ENCODE measurements at regions not wholly inside any gene's neighbourhood (a gene's known extent, or its start where the extent isn't known, plus 50 kb on each side); places are given as distances from the start of the nearest gene placed in this dataset.
"Not testable (repeated sequence)": the region's sequence is repeated elsewhere in the genome, so short reads cannot be mapped to it uniquely, and the experiment has no call there.

DNA sequence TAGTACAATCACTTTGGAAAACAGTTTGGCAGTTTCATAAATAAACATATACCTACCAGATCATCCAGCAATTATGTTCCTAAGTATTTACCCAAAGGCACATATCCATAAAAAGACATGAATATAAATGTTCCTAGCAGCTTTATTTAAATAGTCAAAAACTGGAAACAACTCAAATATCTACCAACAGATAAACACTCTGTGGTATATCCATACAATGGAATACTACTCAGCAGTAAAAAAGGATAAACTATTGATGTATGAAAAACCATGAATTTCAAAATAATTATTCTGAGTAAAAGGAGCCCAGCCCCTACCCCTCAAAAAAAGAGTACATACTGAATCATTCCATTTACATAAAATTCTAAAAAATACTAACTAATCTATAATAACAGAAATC is 232.7 kb upstream of the SLC30A5 start:
- no peak for DNase-seq (ENCODE audit: low read depth)
- TF ChIP-seq, protein P1, sequence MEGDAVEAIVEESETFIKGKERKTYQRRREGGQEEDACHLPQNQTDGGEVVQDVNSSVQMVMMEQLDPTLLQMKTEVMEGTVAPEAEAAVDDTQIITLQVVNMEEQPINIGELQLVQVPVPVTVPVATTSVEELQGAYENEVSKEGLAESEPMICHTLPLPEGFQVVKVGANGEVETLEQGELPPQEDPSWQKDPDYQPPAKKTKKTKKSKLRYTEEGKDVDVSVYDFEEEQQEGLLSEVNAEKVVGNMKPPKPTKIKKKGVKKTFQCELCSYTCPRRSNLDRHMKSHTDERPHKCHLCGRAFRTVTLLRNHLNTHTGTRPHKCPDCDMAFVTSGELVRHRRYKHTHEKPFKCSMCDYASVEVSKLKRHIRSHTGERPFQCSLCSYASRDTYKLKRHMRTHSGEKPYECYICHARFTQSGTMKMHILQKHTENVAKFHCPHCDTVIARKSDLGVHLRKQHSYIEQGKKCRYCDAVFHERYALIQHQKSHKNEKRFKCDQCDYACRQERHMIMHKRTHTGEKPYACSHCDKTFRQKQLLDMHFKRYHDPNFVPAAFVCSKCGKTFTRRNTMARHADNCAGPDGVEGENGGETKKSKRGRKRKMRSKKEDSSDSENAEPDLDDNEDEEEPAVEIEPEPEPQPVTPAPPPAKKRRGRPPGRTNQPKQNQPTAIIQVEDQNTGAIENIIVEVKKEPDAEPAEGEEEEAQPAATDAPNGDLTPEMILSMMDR (IDR thresholded peaks at IDR 0.05; ENCODE audit: insufficient read depth, low read depth, low read length): no peak
- POLR2A ChIA-PET: no interaction called here
- CTCF ChIA-PET: no interaction called here
- no peaks in the 10 kb centered on the region for H3K36me3 ChIP-seq (ENCODE audit: control insufficient read depth, insufficient read depth, low read length)
- no peak overlapping the region for H3K4me3 ChIP-seq (ENCODE audit: low read depth, low read length)
- no peaks in the 10 kb centered on the region for H3K27me3 ChIP-seq (ENCODE audit: control insufficient read depth, insufficient read depth, low read length)

DNA sequence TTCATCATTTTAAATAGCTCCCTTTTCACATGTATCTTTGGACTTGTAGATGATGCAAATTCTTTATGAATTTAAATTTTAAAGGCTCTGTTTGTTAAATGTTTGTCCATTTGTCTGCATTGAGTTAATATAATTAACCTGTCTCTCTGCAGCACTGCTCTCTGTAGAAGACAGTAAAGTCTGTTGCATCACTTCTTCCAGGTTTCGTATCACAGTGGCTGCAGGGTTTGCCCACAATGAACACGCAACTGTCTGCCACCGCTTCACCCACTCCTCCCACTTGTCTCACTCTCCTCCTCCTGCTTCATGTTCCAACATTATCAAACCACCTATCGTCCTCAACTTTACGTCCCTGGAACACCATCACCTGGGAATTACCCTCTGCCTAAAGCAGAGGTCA is 231.3 kb upstream of the SLC30A5 start:
- Histone ChIP-seq H3K27me3 (ENCODE audit: control insufficient read depth, insufficient read depth, low read length) (no peaks in the 10 kb centered on the region), H3K36me3 (ENCODE audit: control insufficient read depth, insufficient read depth, low read length) (no peaks in the 10 kb centered on the region), H3K4me3 (ENCODE audit: low read depth, low read length) (no peak overlapping the region)
- TF ChIP-seq, protein P1 (IDR thresholded peaks at IDR 0.05; ENCODE audit: insufficient read depth, low read depth, low read length): no peak
- CTCF ChIA-PET: no interaction called here
- DNase-seq (ENCODE audit: low read depth): no peak
- POLR2A ChIA-PET: no interaction called here

DNA sequence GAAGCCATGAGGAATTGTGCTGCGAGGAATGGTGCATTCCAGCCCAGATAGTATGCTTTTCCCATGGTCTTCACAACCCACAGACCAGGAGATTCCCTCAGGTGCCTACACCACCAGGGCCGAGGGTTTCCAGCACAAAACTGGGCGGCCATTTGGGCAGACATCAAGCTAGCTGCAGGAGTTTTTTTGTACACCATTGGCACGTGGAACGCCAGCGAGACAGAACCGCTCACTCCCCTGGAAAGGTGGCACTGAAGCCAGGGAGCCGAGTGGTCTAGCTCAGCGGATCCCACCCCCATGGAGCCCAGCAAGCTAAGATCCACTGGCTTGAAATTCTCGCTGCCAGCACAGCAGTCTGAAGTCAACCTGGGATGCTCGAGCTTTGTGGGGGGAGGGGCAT is 228.6 kb upstream of the SLC30A5 start:
- CTCF ChIA-PET; POLR2A ChIA-PET; H3K36me3 ChIP-seq (ENCODE audit: control insufficient read depth, insufficient read depth, low read length); DNase-seq (ENCODE audit: low read depth); H3K27me3 ChIP-seq (ENCODE audit: control insufficient read depth, insufficient read depth, low read length); H3K4me3 ChIP-seq (ENCODE audit: low read depth, low read length): not testable (repeated sequence)

DNA sequence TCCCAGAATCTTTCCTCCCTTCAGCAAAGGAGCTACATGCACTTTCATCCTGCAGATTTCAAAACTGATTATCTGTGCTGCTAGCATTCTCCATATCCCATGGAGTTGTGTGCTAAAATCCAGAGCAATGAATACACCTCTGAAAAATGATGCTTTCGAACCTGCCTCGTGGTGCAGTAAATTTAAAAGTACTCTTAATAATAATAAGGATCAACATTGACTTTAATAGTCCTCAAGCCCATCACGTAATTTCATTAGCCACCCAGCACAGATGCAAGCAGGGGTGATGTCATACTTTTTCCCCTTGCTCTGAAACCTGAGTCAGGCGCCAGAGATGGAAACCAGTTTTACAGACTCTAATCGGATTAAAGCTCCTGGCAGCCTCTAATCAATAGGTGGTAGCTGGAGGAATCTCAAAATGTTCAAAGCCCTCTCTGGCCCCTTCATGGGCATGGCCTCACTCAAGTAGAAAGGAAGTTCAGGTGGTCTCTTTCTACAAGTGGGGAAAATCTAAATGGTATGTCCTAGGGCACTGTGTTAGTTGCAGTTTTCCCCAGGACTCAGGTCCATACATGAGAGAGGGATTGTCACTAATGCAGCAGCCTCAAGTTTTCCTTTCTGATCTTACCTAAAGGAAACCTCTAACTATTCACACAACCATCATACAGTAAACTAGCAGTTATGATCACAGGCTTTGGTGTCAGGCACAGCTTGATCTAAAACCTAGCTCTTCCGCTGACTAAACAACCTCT is 221.6 kb upstream of the SLC30A5 start:
- no peaks in the 10 kb centered on the region for H3K36me3 ChIP-seq (ENCODE audit: control insufficient read depth, insufficient read depth, low read length)
- POLR2A ChIA-PET: no interaction called here
- H3K27me3 ChIP-seq (ENCODE audit: control insufficient read depth, insufficient read depth, low read length): no peaks in the 10 kb centered on the region
- CTCF ChIA-PET: interaction anchor here (0.5 to 1.2 kb wide), 2 partner anchors 8 to 388 kb away, joined by 3 read pairs; no protein-coding TSS in a partner anchor
- DNase-seq (ENCODE audit: low read depth): no peak
- TF ChIP-seq, protein P1 (IDR thresholded peaks at IDR 0.05; ENCODE audit: insufficient read depth, low read depth, low read length): no peak
- H3K4me3 ChIP-seq (ENCODE audit: low read depth, low read length): no peak overlapping the region

DNA sequence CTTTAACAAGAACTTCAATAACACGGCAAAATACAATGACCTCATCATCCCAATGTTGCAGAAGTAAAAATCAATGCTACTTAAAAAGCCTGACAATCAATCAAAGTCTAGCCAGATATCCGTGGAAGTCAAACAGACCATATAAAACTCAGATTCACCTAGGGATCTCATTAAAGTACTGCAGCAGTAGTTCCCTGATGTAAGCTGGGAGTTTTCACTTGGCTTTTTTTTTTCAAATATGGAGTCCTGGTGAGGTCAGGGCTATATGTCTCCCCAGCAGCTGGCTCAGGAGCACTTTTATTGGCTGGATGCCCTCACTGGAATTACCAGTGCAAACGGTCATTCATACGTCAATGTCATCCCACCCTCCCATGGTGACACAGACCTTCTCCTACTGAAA is 220.6 kb upstream of the SLC30A5 start:
- CTCF ChIA-PET: no interaction called here
- POLR2A ChIA-PET: no interaction called here
- Histone ChIP-seq H3K36me3 (ENCODE audit: control insufficient read depth, insufficient read depth, low read length) (no peaks in the 10 kb centered on the region), H3K4me3 (ENCODE audit: low read depth, low read length) (no peak overlapping the region), H3K27me3 (ENCODE audit: control insufficient read depth, insufficient read depth, low read length) (no peaks in the 10 kb centered on the region)
- DNase-seq (ENCODE audit: low read depth): no peak
- TF ChIP-seq, protein P1 (IDR thresholded peaks at IDR 0.05; ENCODE audit: insufficient read depth, low read depth, low read length): no peak

DNA sequence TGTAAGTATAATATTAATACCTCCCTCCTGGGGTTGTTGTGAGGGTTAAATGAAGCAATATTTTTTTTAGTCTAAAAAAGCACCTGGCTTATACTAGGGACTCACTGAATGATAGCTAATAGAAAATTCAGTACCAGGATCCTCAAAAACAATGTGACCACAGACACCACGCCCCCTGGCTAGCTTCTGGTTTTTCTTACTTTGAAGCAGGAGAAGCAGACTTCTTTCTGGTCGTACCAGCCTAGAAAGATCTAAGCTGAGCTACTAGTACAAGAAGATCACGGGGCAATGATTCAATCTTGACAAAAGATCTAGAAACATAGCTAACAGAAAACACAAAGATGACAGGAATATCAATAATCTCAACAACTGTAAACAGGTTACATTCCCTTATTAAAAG is 218.5 kb upstream of the SLC30A5 start:
- TF ChIP-seq, protein P1 (IDR thresholded peaks at IDR 0.05; ENCODE audit: insufficient read depth, low read depth, low read length): no peak
- Histone ChIP-seq H3K27me3 (ENCODE audit: control insufficient read depth, insufficient read depth, low read length) (no peaks in the 10 kb centered on the region), H3K36me3 (ENCODE audit: control insufficient read depth, insufficient read depth, low read length) (no peaks in the 10 kb centered on the region), H3K4me3 (ENCODE audit: low read depth, low read length) (no peak overlapping the region)
- POLR2A ChIA-PET: no interaction called here
- CTCF ChIA-PET: interaction anchor here (1.1 kb wide), 1 partner anchor 123 kb away, joined by 3 read pairs; no protein-coding TSS in a partner anchor
- no peak for DNase-seq (ENCODE audit: low read depth)

Data from BJ (cell line).